GM18907 (cell line): ENCODE measurements at regions not wholly inside any gene's neighbourhood (a gene's known extent, or its start where the extent isn't known, plus 50 kb on each side); places are given as distances from the start of the nearest gene placed in this dataset.
"Not testable (repeated sequence)": the region's sequence is repeated elsewhere in the genome, so short reads cannot be mapped to it uniquely, and the experiment has no call there.

Source experiments
- ATAC-seq: cut with Tn5 transposase; IDR thresholded peaks from one replicate; pipeline ENCODE4 v1.9.1; 2021; ENCODE audit warnings: mild to moderate bottlenecking, moderate library complexity; ENCODE audit not compliant: unreplicated experiment

DNA sequence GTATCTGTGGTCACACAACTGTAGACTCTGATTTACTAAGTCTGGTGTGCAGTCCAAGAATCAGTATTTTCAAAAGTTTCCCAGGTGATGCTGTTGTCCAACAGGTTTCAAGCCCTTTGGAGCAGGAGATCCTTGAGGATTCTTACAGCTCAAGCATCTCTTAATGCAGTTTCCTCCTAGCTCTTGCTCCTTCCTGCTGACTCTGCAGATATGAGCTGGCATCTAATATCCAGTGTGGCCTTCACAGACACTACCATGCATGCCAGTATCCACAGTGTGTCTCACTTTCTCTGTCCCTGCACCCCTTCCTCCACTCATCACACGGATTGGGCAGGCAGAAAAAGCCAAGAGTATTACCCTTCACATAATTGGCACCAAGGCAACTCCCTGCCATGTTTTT, 182.2 kb upstream of the TNC start:
- ATAC-seq = no peak

DNA sequence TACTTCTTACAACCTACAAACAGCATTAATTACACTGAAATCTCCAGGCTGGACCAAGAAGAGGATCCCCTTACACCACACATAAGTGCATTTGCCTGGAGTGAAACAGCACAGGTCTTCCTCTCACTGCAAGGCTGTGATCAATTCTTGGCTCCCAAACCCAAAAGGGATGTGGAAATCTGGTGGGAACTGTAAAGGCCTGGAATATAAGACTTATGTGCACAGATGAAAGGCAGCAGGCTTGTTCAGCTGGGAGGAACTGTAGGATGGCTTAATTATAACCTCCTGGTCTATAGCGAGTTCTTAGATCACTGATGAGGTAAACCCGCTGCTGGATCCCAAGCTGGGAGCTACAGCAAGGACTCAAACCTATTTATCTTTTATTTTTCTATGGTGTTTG, 182.9 kb upstream of the TNC start:
- ATAC-seq = no peak

DNA sequence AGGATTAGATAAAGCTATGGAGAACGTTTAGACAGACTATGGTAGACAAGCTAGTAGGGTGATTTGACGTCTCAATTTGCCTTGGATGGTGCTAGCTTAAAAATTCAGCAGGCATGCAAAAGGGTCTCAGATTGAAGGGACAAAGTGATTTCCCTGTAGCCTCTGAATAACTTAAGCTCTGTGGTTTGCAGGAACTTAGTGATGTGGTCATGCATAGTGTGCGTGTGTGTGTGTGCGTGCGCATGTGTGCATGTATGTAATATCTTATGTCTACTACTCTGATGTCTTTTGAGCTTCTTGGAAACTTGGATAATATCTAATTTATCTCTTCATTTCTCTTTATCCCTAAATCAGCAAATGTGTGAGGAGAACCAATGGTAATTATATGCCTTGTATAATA, 183.6 kb upstream of the TNC start:
- ATAC-seq = no peak

DNA sequence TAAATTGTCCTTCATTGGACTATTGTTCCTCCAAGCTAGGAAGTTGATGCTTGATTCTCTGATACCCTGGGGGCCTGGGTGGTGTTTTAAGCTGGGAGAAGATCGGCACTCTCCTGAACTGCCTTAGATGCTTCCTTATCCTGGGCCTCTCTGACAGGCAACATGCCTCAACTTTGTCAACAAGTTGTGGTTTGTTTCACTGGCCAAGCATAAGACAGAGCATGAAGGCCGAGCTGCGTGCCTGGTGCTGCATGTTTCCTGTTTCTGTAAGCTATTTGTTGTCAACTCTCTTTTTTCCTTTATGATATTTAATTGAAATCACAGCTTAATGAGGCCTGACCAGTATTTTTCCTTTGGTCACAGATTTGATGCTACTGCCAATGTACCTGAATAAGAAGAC, 187.6 kb upstream of the TNC start:
- no peak for ATAC-seq

DNA sequence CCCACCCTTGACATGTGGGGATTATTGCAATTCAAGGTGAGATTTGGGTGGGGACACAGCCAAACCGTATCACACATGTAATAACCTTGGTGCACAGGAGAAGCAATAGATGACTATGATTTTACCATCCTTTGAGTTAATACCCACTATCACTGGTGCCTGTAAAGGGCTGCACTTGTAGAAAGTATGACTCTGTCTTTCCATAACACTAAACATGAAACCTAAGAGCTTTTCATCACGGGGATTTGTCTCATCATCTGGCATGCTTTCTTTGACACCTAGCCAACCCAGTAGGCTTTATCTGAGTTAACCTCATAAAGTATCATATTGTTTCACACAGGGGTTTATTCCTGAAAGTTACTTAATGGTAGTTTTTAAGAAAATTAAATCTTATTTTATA, 188.9 kb upstream of the TNC start:
- no peak for ATAC-seq

DNA sequence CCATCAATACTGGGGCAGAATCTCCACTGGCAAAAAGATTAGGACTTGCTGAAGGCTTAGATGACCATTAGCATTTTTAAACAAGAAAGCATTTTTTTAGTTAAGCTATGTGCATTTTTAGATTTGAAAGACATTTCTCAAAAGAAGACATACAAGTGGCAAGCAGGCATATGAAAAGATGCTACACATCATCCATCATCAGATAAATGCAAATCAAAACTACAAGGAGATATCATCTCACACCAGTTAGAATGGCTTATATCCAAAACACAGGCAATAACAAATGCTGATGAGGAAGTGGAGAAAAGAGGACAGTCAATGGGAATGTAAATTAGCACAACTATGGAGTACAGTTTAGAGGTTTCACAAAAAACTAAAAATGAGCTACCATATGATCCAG, 195.6 kb upstream of the TNC start:
- no peak for ATAC-seq

DNA sequence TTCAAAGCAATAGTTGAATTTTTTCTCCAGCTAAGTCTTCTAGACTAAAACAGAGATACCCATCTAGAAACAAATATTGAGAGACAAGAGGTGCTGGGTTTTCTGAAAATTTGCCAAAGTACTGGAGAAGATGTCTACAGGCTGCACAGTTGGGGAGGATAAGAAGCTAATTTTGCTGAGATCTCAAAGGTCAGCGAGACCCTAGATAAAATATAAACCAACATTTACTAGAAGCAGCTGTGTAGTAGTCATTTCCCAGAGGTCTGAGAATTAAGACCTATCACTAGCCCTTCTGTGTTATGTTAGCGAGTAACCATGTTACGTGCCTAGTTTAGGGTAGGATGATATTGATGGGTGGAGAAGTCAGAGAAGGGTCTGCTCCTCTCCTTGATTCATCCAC, 208.5 kb upstream of the TNC start:
- no peak for ATAC-seq

DNA sequence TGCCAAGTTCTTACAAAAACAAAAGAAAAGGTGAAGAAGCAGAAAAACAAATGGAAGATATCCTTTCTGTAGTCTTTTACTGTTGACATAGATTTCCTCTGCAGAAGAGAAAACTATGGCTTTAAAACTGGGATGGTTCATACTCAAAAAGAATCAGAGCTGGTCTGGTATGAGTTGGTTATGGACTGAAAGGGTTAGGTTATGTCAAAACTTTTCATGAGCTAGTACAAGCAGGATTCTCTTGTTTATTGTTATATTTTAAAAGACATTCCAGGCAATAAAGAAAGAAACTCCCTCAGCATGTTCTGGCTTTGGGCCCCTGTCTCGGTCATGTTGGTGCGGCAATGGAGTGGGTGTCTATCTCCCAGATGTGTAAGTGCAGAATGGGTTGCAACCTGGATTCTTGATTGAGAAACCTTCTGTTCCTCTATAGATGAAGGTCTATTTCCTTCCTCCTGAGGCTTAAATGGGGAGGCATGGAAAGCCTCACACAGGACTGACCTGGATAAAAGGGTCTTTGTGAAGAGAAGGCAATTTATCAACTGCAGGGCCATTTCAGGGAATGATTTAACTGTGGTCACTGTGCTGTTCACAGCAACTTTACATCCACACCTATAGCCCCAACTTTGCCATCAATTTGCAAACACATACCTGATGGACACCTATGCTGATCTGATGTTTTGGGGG, 209.6 kb upstream of the TNC start:
- no peak for ATAC-seq

DNA sequence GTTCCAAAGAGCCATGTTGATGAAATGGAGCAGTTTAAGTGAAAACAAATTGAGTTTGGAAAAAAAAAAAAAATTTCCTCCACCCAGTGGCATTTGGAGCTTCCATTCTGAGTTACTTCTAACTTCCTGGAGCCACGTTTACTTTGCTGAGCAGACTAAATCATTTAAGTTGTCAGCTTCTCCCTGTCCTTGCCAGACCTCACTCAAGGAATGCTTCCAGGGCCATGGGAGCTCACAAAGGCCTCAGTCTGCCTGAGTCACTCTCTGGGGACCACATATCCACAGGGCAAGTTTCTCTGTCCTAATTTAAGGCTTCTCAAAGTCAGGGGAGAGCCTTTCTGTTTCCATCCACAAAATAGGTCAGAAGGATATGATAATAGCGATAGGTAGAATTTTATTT, 210.3 kb upstream of the TNC start:
- ATAC-seq = no peak

DNA sequence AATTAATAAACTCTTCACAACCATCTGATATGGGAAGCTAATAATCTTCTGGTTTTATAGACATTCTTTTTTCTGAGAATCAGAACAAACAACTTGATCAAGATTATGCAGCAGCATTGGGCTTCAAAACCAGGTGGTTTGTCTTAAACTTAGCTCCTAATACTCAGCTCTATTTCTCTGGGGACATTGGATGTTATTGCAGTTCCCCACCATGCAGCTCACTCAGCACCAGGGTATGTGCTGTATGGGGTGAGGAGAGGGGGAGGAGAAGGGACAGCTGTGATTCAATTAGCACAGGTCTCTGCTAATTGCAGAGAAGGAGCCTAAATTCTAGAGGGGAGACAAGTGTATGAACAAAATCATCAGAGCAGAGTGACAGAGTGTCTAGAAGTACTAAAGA, 210.7 kb upstream of the TNC start:
- no peak for ATAC-seq

DNA sequence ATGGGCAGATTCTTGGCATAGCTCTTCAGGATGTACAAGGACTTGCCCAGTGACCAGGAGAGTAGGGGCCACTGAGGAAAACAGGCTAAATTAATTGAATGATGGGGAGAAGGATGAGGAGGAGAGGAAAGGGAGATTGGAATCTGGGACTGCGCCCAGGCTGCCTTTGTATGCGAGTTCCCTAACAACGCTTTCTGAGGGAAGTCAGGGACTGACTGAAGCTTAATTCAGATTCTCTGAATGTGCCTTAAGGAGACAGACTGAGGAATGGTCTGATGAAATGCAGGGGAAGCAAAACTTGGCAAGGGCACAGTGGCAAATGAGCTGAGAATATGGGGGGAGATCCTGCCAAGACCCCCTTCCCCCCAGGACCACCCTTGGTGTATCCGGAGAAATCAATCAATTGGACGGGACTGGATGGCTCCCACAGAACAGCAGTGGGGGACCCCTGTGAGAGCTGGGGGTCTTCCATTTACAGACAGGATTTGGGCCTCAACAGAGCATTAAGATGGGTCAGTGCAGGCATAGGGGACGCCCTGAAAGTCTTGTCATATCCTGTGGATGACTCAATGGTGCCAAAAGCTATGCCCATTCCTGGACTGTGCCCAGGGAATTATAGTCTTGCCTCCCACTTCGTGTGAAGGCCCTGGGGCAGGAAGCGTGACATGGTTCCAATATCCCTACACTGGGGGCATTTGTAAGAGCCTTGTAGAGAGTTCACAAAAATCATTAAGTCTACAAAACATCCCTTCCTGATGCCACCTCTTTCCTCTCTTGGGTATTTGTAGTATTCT, 215.5 kb upstream of the TNC start:
- no peak for ATAC-seq

DNA sequence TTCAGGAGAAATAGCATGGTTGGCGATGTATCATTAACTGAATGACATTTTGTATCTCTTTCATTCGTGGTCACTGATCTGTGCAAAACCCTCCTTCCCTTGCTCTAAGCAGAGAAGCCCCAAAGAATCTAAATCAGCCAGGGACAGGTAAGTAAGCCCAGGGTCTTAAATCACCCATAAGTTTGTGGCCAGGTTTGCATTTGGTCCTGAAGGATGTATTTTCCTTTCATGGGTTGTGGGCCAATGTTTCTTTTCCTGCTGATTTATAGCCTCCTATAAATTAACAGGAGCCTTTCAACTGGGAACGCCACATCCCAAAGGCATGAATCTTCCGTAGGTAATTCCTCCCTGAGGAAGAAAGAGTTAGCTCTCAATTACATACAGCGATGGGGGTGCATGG, 217.5 kb upstream of the TNC start:
- no peak for ATAC-seq

DNA sequence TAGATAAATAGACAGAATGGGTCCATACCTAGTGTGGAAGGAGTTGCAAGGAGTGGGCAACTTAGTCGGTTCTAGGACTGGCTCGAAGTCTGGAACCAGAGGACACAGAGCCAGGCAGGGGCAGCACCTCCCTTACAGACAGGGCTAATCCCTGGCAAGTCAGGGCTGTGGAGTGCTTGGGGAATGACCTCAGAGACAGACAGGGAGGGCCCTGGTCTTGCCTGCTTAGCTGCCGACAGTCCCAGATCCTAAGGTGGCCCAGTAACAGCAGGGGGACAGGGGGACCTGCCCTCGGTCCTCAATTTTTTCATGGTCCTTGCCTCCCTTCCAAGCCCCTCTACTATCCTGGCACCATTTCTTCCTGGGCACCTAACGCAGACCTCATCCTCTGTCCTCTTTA, 222.4 kb upstream of the TNC start:
- ATAC-seq = no peak

DNA sequence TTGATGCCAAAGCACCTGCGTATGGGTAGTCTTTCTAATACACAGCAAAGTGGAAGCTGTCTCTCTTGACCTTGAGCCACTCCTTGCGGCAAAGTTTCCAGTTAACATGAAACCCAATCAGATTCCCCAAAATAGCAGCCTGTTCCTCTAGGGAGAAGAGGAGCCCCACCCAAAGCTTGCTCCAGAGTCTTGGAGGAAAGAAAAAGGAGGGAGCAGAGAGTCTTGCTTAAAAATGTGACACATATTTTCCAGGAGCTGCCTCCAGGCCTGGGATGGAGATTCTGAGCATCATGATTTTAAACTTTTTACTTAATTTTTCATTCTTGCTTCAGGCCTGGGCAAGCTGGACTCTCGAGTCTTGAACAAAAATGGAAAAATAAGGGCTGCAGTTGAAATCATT, 223.5 kb upstream of the TNC start:
- no peak for ATAC-seq

DNA sequence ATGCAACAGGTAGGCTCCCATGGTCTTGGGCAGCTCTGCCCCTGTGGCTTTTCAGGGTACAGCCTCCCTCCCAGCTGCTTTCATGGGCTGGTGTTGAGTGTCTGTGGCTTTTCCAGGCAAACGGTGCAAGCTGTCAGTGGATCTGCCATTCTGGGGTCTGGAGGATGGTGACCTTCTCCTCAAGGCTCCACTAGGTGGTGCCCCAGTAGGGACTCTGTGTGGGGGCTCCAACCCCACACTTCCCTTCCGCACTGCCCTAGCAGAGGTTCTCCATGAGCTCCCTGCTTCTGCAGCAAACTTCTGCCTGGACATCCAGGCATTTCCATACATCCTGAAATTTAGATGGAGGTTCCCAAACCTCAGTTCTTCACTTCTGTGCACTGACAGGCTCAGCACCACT, 229.8 kb upstream of the TNC start:
- not testable (repeated sequence) for ATAC-seq

DNA sequence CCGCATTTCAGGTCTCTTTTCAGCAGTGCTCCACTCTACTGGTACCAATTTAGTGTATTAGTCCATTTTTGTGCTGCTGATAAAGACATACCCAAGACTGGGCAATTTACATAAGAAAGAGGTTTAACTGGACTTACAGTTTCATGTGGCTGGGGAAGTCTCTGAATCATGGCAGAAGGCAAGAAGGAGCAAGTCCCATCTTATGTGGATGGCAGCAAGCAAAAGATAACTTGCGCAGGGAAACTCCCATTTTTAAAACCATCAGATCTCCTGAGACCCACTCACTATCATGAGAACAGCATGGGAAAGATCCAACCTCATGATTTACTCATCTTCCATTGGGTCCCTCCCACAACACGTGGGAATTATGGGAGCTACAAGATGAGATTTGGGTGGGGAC, 231.0 kb upstream of the TNC start:
- not testable (repeated sequence) for ATAC-seq

DNA sequence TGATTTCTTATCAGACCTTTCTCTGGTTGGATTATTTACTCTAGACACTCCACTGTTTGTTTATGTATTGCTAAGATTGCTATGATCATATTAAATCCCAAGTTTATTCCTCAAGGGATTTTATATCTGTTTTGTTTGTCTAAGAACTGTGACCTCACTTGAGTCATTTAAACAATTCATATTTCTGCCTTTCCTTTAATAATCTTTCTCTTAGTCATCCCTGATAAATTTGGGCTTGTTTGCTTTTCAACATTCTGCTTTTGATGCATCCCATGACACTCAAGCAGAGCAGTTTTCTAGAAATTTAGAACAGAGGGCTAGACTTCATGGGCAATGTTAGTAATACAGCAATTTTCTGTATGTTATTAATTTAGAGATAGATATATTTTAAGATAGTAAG, 231.6 kb upstream of the TNC start:
- no peak for ATAC-seq

DNA sequence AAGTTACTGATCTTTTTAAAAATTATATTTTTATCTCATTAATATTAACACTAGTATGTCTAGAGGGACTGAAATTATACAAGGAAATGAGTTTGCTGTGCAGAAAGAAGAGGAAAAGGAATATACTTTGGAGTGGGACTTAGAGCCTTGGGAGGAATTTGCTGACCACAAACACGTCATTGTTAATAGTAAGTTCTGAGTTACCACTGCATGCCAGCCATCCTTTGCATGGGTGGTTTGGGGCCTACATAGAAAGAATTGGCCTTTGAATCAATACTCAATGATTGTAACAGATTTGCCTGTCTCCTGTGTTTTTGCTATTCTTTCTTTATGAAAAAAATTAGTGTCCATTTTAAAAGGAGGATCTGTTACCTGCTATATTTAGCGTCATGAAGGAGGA, 232.6 kb upstream of the TNC start:
- ATAC-seq = no peak

DNA sequence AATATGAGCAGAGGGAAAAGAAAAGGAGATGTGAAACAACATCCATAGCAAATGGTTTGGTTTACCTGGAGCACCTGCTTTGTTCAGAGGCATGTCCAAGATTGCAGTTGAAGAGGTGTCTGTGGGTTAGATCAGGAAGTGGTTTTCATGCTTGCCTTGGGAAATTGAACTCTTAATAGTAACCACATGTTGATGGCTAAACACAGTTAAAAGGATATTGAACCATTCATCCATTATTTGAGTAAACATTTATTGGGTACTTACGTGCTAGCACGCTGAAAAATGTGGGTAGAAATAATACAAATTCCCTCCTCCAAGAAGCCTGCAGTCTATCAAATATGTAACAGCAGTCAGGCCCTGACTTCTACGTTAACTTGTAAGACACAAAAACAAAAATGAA, 235.7 kb upstream of the TNC start:
- ATAC-seq = no peak

DNA sequence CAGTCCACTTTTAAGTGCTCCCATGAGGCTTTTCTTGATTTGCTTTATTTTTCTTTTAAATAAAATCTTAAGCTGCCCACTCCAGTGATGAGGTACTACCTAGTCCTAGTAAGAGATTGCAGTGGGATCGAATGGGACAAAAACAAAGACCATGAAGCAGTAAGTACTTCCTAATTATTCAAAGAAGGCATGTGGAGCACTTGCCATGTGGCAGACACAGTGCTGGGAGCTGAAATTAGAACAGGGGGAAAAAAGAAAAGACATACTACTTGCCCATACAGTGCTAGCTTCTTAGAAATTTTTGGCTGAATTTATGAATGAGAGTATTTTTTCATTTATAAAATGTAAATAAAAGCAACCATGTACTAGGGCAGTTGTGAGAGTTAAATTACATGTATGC, 239.9 kb upstream of the TNC start:
- no peak for ATAC-seq

DNA sequence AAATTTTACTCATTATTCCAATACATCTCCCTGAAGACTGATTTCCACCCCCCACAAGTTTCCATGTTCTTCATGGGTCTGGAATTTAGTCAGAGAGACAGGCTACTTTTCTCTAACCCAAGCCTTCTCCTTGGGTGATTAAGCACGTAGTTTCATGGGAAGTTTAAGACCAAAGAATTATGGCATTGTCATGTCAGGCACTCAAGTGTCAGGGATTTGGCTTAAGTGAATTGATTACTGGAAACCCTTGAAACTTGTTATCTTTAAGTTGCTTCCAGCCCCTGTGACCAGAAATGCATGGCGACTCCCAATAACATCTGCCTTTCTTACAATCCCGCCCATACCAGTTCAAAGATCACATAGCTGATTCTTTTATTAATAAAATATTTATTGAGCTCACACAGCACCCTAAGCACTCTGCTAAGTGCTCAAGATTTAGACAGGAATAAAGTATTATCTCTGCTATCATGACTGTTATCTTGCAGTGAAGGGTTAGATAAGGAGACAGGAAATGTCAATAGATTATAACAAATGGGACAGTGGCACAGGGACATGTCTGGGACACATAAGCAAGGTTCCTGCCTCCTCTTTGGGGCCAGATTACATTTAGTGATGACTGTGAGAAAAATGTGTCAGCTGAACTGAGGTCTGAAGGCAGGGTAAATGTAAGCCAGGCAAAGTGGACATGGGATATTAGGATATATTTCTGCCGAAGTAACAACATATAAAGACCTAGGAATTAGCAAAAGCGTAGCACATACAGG, 241.2 kb upstream of the TNC start:
- no peak for ATAC-seq

DNA sequence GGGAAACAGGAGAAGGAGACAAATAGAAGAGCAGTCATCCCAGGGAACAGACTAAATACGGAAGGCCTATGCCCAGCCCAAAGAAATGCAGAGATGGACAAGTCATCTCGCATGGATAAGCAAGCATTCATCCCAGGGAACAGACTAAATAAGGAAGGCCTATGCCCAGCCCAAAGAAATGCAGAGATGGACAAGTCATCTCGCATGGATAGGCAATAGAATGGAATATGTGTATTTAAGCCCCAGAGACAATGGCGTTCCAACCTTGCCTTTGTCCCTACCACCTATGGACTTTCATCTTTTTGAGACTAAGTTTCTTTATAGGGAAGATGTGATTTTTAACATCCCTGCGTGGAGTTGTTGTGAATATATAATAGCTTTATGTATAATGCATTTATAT, 242.2 kb upstream of the TNC start:
- no peak for ATAC-seq
